Muscle layer of duodenum (tissue), 2 donors: ENCODE measurements at regions not wholly inside any gene's neighbourhood (a gene's known extent, or its start where the extent isn't known, plus 50 kb on each side); places are given as distances from the start of the nearest gene placed in this dataset.
"Not testable (repeated sequence)": the region's sequence is repeated elsewhere in the genome, so short reads cannot be mapped to it uniquely, and the experiment has no call there.

ENCODE experiments used
- H3K27ac ChIP-seq: one replicate; pipeline ENCODE4 v1.7.0; 2013; ENCODE audit warnings: mild to moderate bottlenecking, low read length
- H3K27me3 ChIP-seq: one replicate; pipeline ENCODE4 v1.7.0; 2013; ENCODE audit warnings: low read depth, mild to moderate bottlenecking, control low read depth, low read length
- H3K36me3 ChIP-seq, 2 donors: one replicate each; pipeline ENCODE4 v1.7.0; 2013; ENCODE audit warnings: low read length in 2 of 2, control low read depth in 1 of 2, mild to moderate bottlenecking in 1 of 2; ENCODE audit not compliant: insufficient read depth in 2 of 2, control insufficient read depth in 1 of 2
- H3K4me1 ChIP-seq, 2 donors: one replicate each; pipeline ENCODE4 v1.7.0; 2013; ENCODE audit warnings: low read length in 2 of 2, mild to moderate bottlenecking in 2 of 2, control low read depth in 1 of 2, moderate library complexity in 1 of 2; ENCODE audit not compliant: insufficient read depth in 2 of 2, control insufficient read depth in 1 of 2
- H3K4me3 ChIP-seq, 2 donors: one replicate each; pipeline ENCODE4 v1.7.0; 2013; ENCODE audit warnings: low read length in 2 of 2, low read depth in 1 of 2, mild to moderate bottlenecking in 1 of 2
- H3K9me3 ChIP-seq, 2 donors: one replicate each; pipeline ENCODE4 v1.7.0; 2013; ENCODE audit warnings: low read length in 2 of 2, control low read depth in 1 of 2, mild to moderate bottlenecking in 1 of 2; ENCODE audit not compliant: control insufficient read depth in 1 of 2
- donor health status: healthy.

- Histone ChIP-seq H3K36me3 (no peaks in the 10 kb centered on the region), H3K9me3 (no peaks in the 10 kb centered on the region), H3K27me3 (no peaks in the 10 kb centered on the region), H3K4me3 (no peak overlapping the region), H3K27ac (no peak overlapping the region), H3K4me1 (no peaks in the 10 kb centered on the region)
These were observed 608.4 kb upstream of the SYNCRIP start for GRCh38 chr6:86251106-86251505.

GRCh38 chr6:86217906-86218305, 575.2 kb upstream of the SYNCRIP start:
- Histone ChIP-seq H3K27me3 (no peaks in the 10 kb centered on the region), H3K9me3 (no peaks in the 10 kb centered on the region), H3K4me3 (no peak overlapping the region), H3K36me3 (no peaks in the 10 kb centered on the region), H3K27ac (no peak overlapping the region), H3K4me1 (no peaks in the 10 kb centered on the region)

GRCh38 chr6:86215323-86215722, 572.6 kb upstream of the SYNCRIP start:
- Histone ChIP-seq H3K4me1 (no peaks in the 10 kb centered on the region), H3K36me3 (no peaks in the 10 kb centered on the region), H3K4me3 (no peak overlapping the region), H3K27ac (no peak overlapping the region), H3K27me3 (no peaks in the 10 kb centered on the region), H3K9me3 (no peaks in the 10 kb centered on the region)

- Histone ChIP-seq H3K4me1 (no peaks in the 10 kb centered on the region), H3K27me3 (no peaks in the 10 kb centered on the region), H3K9me3 (no peaks in the 10 kb centered on the region), H3K27ac (no peak overlapping the region), H3K4me3 (no peak overlapping the region), H3K36me3 (no peaks in the 10 kb centered on the region)
These were observed 563.3 kb upstream of the SYNCRIP start for GRCh38 chr6:86205980-86206379.

GRCh38 chr6:86203044-86203443, 560.4 kb upstream of the SYNCRIP start:
- H3K4me1 ChIP-seq: no peaks in the 10 kb centered on the region
- H3K9me3 ChIP-seq: no peaks in the 10 kb centered on the region
- H3K4me3 ChIP-seq: no peak overlapping the region
- no peak overlapping the region for H3K27ac ChIP-seq
- H3K27me3 ChIP-seq: no peaks in the 10 kb centered on the region
- H3K36me3 ChIP-seq: no peaks in the 10 kb centered on the region

- peaks cover 0 to 6% of the 10 kb centered on the region in 2 donors for H3K9me3 ChIP-seq
- H3K4me1 ChIP-seq: no peaks in the 10 kb centered on the region
- H3K27ac ChIP-seq: no peak overlapping the region
- no peak overlapping the region for H3K4me3 ChIP-seq
- no peaks in the 10 kb centered on the region for H3K27me3 ChIP-seq
- H3K36me3 ChIP-seq: no peaks in the 10 kb centered on the region
These were observed 551.1 kb upstream of the SYNCRIP start for GRCh38 chr6:86193821-86194220.

GRCh38 chr6:86192123-86192522, 549.4 kb upstream of the SYNCRIP start:
- H3K36me3 ChIP-seq: no peaks in the 10 kb centered on the region
- H3K27me3 ChIP-seq: no peaks in the 10 kb centered on the region
- peaks cover 0 to under 1% of the 10 kb centered on the region in 2 donors for H3K9me3 ChIP-seq
- no peak overlapping the region for H3K4me3 ChIP-seq
- no peak overlapping the region for H3K27ac ChIP-seq
- no peaks in the 10 kb centered on the region for H3K4me1 ChIP-seq

- not testable (repeated sequence) for H3K4me1 ChIP-seq, H3K9me3 ChIP-seq, H3K36me3 ChIP-seq, H3K27ac ChIP-seq, H3K4me3 ChIP-seq, H3K27me3 ChIP-seq
These were observed 532.5 kb upstream of the SYNCRIP start for GRCh38 chr6:86175149-86175548.

GRCh38 chr6:86154852-86155251, 512.2 kb upstream of the SYNCRIP start:
- Histone ChIP-seq H3K9me3 (no peaks in the 10 kb centered on the region), H3K4me3 (no peak overlapping the region), H3K36me3 (no peaks in the 10 kb centered on the region), H3K27ac (no peak overlapping the region), H3K4me1 (no peaks in the 10 kb centered on the region), H3K27me3 (no peaks in the 10 kb centered on the region)

GRCh38 chr6:86153521-86153920, 510.8 kb upstream of the SYNCRIP start:
- no peaks in the 10 kb centered on the region for H3K9me3 ChIP-seq
- H3K27ac ChIP-seq: no peak overlapping the region
- H3K4me1 ChIP-seq: no peaks in the 10 kb centered on the region
- no peaks in the 10 kb centered on the region for H3K27me3 ChIP-seq
- H3K4me3 ChIP-seq: no peak overlapping the region
- H3K36me3 ChIP-seq: no peaks in the 10 kb centered on the region

- Histone ChIP-seq H3K36me3 (no peaks in the 10 kb centered on the region), H3K4me1 (no peaks in the 10 kb centered on the region), H3K27me3 (no peaks in the 10 kb centered on the region), H3K27ac (no peak overlapping the region), H3K9me3 (no peaks in the 10 kb centered on the region), H3K4me3 (no peak overlapping the region)
These were observed 509.9 kb upstream of the SYNCRIP start for GRCh38 chr6:86152546-86152945.

- Histone ChIP-seq H3K27ac (no peak overlapping the region), H3K27me3 (no peaks in the 10 kb centered on the region), H3K36me3 (no peaks in the 10 kb centered on the region), H3K4me3 (no peak overlapping the region), H3K4me1 (no peaks in the 10 kb centered on the region), H3K9me3 (no peaks in the 10 kb centered on the region)
These were observed 505.9 kb upstream of the SYNCRIP start for GRCh38 chr6:86148586-86148985.
